GM21447 (cell line): ENCODE measurements at regions not wholly inside any gene's neighbourhood (a gene's known extent, or its start where the extent isn't known, plus 50 kb on each side); places are given as distances from the start of the nearest gene placed in this dataset.
"Not testable (repeated sequence)": the region's sequence is repeated elsewhere in the genome, so short reads cannot be mapped to it uniquely, and the experiment has no call there.

Experiments used
- ATAC-seq: cut with Tn5 transposase; IDR thresholded peaks from one replicate; pipeline ENCODE4 v1.9.1; 2021; ENCODE audit not compliant: unreplicated experiment

- no peak for ATAC-seq
These were observed 493.0 kb upstream of the PITX2 start for GRCh38 chr4:111115881-111116280.

- ATAC-seq, result no peak
These were observed 497.3 kb upstream of the PITX2 start for GRCh38 chr4:111120191-111120590.

- no peak for ATAC-seq
These were observed 503.5 kb upstream of the PITX2 start for GRCh38 chr4:111126340-111126739.

GRCh38 chr4:111127841-111128240 is 505.0 kb upstream of the PITX2 start:
- ATAC-seq, result no peak

- ATAC-seq, result no peak
These were observed 505.4 kb upstream of the PITX2 start for GRCh38 chr4:111128327-111128726.

GRCh38 chr4:111136438-111136837 is 513.6 kb upstream of the PITX2 start:
- ATAC-seq, result no peak

- no peak for ATAC-seq
These were observed 514.1 kb upstream of the PITX2 start for GRCh38 chr4:111136967-111137366.

GRCh38 chr4:111143510-111143909 is 520.6 kb upstream of the PITX2 start:
- ATAC-seq, result no peak

GRCh38 chr4:111154934-111155333 is 532.1 kb upstream of the PITX2 start:
- ATAC-seq, result no peak

GRCh38 chr4:111164556-111164955 is 541.7 kb upstream of the PITX2 start:
- ATAC-seq, result not testable (repeated sequence)

- no peak for ATAC-seq
These were observed 551.5 kb upstream of the PITX2 start for GRCh38 chr4:111174331-111174730.

GRCh38 chr4:111178231-111178630 is 555.4 kb upstream of the PITX2 start:
- no peak for ATAC-seq

- ATAC-seq, result no peak
These were observed 564.2 kb upstream of the PITX2 start for GRCh38 chr4:111187108-111187507.

- ATAC-seq, result no peak
These were observed 575.6 kb upstream of the PITX2 start for GRCh38 chr4:111198446-111198845.

GRCh38 chr4:111204797-111205196 is 581.9 kb upstream of the PITX2 start:
- no peak for ATAC-seq

GRCh38 chr4:111208970-111209369 is 586.1 kb upstream of the PITX2 start:
- no peak for ATAC-seq

- ATAC-seq, result no peak
These were observed 586.8 kb upstream of the PITX2 start for GRCh38 chr4:111209706-111210105.

- ATAC-seq, result no peak
These were observed 587.7 kb upstream of the PITX2 start for GRCh38 chr4:111210595-111210994.

- no peak for ATAC-seq
These were observed 590.7 kb upstream of the PITX2 start for GRCh38 chr4:111213531-111213930.

GRCh38 chr4:111214371-111214770 is 591.5 kb upstream of the PITX2 start:
- ATAC-seq, result no peak

- no peak for ATAC-seq
These were observed 592.9 kb upstream of the PITX2 start for GRCh38 chr4:111215755-111216154.

GRCh38 chr4:111216791-111217190 is 593.9 kb upstream of the PITX2 start:
- ATAC-seq, result no peak

- ATAC-seq, result no peak
These were observed 598.5 kb upstream of the PITX2 start for GRCh38 chr4:111221371-111221770.

- no peak for ATAC-seq
These were observed 605.5 kb upstream of the PITX2 start for GRCh38 chr4:111228396-111228795.
